ENCODE measurements at regions not wholly inside any gene's neighbourhood (a gene's known extent, or its start where the extent isn't known, plus 50 kb on each side); places are given as distances from the start of the nearest gene placed in this dataset.

DNA sequence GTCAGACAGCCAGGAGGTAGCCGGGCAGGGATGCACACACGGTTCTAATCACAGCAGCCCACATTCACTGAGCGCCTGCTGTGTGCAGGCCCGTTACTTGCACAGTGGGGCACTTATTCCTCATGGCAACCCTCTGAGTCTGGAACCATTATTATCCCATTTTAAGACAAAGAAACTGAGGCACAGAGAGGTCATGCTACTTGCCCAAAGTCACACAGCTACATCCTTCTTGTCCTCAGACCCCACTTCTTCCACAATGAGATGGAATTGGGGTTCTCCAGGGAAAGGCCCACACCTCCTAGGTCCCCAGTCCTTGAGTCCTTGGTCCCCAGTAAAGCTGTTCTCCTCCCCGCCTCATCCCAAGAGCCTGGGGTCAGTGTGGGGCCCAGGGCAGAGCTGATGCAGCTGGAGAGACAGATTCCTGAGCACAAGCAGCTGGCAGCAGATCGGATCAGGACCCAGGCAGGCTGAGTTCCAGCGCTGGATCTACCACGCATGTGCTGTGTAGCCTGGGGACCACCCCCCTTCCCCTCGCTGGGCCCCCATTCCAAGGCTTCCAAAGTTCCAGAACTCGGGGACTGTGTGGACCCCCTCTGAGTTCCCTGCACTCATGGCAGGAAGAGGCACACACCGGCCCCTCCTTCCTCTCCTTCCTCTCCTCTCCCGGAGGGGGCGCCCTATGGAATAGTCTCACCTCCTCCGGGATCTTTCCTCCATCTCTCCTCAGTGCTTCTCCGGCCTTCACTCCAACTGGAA is 393.4 kb downstream of the MATN1 start:
- Histone ChIP-seq H3K9me3 (no peaks in the 10 kb centered on the region), H3K27me3 (no peaks in the 10 kb centered on the region), H3K36me3 (no peaks in the 10 kb centered on the region), H3K4me1 (ENCODE audit: insufficient read depth) (no peaks in the 10 kb centered on the region), H3K27ac (no peak overlapping the region), H3K4me3 (no peak overlapping the region)
- 66 to 70% (median 69%) methylated on average over 15 of the region's 15 CpGs for WGBS, 3 donors
- no peak for TF ChIP-seq POLR2A (IDR thresholded peaks at IDR 0.05)
- no peak for TF ChIP-seq EP300 (IDR thresholded peaks at IDR 0.05)
- TF ChIP-seq, protein P1, sequence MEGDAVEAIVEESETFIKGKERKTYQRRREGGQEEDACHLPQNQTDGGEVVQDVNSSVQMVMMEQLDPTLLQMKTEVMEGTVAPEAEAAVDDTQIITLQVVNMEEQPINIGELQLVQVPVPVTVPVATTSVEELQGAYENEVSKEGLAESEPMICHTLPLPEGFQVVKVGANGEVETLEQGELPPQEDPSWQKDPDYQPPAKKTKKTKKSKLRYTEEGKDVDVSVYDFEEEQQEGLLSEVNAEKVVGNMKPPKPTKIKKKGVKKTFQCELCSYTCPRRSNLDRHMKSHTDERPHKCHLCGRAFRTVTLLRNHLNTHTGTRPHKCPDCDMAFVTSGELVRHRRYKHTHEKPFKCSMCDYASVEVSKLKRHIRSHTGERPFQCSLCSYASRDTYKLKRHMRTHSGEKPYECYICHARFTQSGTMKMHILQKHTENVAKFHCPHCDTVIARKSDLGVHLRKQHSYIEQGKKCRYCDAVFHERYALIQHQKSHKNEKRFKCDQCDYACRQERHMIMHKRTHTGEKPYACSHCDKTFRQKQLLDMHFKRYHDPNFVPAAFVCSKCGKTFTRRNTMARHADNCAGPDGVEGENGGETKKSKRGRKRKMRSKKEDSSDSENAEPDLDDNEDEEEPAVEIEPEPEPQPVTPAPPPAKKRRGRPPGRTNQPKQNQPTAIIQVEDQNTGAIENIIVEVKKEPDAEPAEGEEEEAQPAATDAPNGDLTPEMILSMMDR (IDR thresholded peaks at IDR 0.05), result no peak
- no peak for DNase-seq
- intact Hi-C loops (cut with DNase I), result loop anchor here in 1 of 4 donors (10.0 kb wide), 1 partner anchor 1705 kb away; no protein-coding TSS in a partner anchor

- H3K4me1 ChIP-seq (ENCODE audit: insufficient read depth), result no peaks in the 10 kb centered on the region
- H3K36me3 ChIP-seq, result no peaks in the 10 kb centered on the region
- no peak overlapping the region for H3K27ac ChIP-seq
- intact Hi-C loops (cut with DNase I), result no loop called here
- WGBS, 3 donors, result 81 to 86% (median 86%) methylated on average over 12 of the region's 12 CpGs
- H3K9me3 ChIP-seq, result no peaks in the 10 kb centered on the region
- H3K27me3 ChIP-seq, result no peaks in the 10 kb centered on the region
- no peak for DNase-seq
- TF ChIP-seq, protein P1 (IDR thresholded peaks at IDR 0.05), result no peak
- no peak for TF ChIP-seq EP300 (IDR thresholded peaks at IDR 0.05)
- TF ChIP-seq POLR2A (IDR thresholded peaks at IDR 0.05), result no peak
- no peak overlapping the region for H3K4me3 ChIP-seq
Measured at GRCh38 chr1:30329263-30329753, 394.1 kb downstream of the MATN1 start.

- TF ChIP-seq, protein P1 (IDR thresholded peaks at IDR 0.05), result no peak
- no peak for TF ChIP-seq EP300 (IDR thresholded peaks at IDR 0.05)
- Histone ChIP-seq H3K9me3 (no peaks in the 10 kb centered on the region), H3K4me1 (ENCODE audit: insufficient read depth) (no peaks in the 10 kb centered on the region), H3K27ac (no peak overlapping the region), H3K4me3 (no peak overlapping the region), H3K36me3 (no peaks in the 10 kb centered on the region), H3K27me3 (no peaks in the 10 kb centered on the region)
- 74 to 83% (median 75%) methylated on average over 9 of the region's 9 CpGs for WGBS, 3 donors
- intact Hi-C loops (cut with DNase I), result no loop called here
- no peak for DNase-seq
Measured at GRCh38 chr1:30328401-30329262, 394.8 kb downstream of the MATN1 start.

- no peak overlapping the region for H3K4me3 ChIP-seq
- no peaks in the 10 kb centered on the region for H3K27me3 ChIP-seq
- no peak overlapping the region for H3K27ac ChIP-seq
- H3K4me1 ChIP-seq (ENCODE audit: insufficient read depth), result no peaks in the 10 kb centered on the region
- no peaks in the 10 kb centered on the region for H3K36me3 ChIP-seq
- intact Hi-C loops (cut with DNase I), result no loop called here
- no peaks in the 10 kb centered on the region for H3K9me3 ChIP-seq
- DNase-seq, result no peak
- TF ChIP-seq POLR2A (IDR thresholded peaks at IDR 0.05), result no peak
- TF ChIP-seq EP300 (IDR thresholded peaks at IDR 0.05), result no peak
- TF ChIP-seq, protein P1 (IDR thresholded peaks at IDR 0.05), result no peak
- WGBS, 3 donors, result 88 to 100% (median 94%) methylated on average over 2 of the region's 2 CpGs
Measured at GRCh38 chr1:30328100-30328370, 395.4 kb downstream of the MATN1 start.

Measured in ovary (tissue), 7 donors.